ENCODE measurements at regions not wholly inside any gene's neighbourhood (a gene's known extent, or its start where the extent isn't known, plus 50 kb on each side); places are given as distances from the start of the nearest gene placed in this dataset.

DNA sequence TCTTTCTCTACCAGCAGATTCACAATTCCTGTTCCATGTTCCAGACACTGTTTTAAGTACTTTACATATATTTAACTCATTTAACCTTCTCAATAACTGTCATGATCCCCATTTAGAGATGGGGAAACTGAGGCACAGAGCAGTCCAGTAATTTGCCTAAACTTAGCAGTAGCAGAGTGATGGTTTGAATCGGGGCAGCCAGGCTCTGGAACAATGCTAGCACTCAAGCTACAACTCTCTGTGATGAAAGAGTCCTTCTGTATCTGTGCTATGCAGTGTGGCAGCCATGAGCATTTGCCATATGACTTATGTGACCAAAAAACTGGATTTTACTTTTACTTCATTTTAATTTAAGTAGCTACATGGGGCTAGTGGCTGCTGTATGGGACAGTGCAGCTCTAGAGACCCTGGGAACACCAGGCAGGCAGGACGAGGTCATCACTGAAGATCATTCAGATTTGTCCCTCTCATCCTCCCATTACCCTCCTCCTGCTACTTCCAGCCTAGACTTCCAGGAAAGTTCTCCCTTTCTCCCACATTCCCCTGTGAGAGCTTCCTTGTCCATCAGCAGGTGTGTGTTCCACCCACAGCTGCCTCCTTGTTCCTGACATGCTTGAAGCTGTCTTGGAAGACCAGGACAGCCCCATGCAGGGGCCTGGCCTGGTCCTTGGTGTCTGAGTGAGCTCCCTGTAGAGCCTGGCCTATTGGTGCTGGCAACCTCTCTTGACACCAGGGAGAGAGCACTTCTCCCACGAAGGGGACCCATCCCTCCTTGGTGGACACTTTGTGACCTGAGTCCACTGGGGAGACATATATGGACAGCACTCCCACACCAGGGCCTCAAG lies 157.0 kb downstream of the MRPL14 start (continued):
- peak; percentile 9; the same call in 1 of the 2 replicates for TF ChIP-seq CREB3L1 (IDR thresholded peaks at IDR 0.05; ENCODE audit: borderline replicate concordance, low read depth)
- no peak for TF ChIP-seq ZNF3 (CRISPR knock-in tag; IDR thresholded peaks at IDR 0.05)
- TF ChIP-seq, protein P1, sequence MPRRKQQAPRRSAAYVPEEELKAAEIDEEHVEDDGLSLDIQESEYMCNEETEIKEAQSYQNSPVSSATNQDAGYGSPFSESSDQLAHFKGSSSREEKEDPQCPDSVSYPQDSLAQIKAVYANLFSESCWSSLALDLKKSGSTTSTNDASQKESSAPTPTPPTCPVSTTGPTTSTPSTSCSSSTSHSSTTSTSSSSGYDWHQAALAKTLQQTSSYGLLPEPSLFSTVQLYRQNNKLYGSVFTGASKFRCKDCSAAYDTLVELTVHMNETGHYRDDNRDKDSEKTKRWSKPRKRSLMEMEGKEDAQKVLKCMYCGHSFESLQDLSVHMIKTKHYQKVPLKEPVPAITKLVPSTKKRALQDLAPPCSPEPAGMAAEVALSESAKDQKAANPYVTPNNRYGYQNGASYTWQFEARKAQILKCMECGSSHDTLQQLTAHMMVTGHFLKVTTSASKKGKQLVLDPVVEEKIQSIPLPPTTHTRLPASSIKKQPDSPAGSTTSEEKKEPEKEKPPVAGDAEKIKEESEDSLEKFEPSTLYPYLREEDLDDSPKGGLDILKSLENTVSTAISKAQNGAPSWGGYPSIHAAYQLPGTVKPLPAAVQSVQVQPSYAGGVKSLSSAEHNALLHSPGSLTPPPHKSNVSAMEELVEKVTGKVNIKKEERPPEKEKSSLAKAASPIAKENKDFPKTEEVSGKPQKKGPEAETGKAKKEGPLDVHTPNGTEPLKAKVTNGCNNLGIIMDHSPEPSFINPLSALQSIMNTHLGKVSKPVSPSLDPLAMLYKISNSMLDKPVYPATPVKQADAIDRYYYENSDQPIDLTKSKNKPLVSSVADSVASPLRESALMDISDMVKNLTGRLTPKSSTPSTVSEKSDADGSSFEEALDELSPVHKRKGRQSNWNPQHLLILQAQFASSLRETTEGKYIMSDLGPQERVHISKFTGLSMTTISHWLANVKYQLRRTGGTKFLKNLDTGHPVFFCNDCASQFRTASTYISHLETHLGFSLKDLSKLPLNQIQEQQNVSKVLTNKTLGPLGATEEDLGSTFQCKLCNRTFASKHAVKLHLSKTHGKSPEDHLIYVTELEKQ (CRISPR knock-in tag; IDR thresholded peaks at IDR 0.05) = peak; percentile 43; the same call in 1 of the 2 replicates
- TF ChIP-seq, protein P2, sequence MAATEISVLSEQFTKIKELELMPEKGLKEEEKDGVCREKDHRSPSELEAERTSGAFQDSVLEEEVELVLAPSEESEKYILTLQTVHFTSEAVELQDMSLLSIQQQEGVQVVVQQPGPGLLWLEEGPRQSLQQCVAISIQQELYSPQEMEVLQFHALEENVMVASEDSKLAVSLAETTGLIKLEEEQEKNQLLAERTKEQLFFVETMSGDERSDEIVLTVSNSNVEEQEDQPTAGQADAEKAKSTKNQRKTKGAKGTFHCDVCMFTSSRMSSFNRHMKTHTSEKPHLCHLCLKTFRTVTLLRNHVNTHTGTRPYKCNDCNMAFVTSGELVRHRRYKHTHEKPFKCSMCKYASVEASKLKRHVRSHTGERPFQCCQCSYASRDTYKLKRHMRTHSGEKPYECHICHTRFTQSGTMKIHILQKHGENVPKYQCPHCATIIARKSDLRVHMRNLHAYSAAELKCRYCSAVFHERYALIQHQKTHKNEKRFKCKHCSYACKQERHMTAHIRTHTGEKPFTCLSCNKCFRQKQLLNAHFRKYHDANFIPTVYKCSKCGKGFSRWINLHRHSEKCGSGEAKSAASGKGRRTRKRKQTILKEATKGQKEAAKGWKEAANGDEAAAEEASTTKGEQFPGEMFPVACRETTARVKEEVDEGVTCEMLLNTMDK (IDR thresholded peaks at IDR 0.05; ENCODE audit: borderline replicate concordance, insufficient read depth, low read depth, low read length, poor library complexity, severe bottlenecking) = no peak
- no peak for TF ChIP-seq ETS1 (conservative IDR thresholded peaks at IDR 0.05; ENCODE audit: control insufficient read depth, low read depth, low read length)
- no peak for TF ChIP-seq PYGO2 (tag; IDR thresholded peaks at IDR 0.05)
- TF ChIP-seq BRD4 (IDR thresholded peaks at IDR 0.05) = no peak
- no peak for TF ChIP-seq FOS (IDR thresholded peaks at IDR 0.05; ENCODE audit: extremely low read depth, insufficient read length)
- peak; percentile 39; the same call in 1 of the 2 replicates for TF ChIP-seq E4F1 (CRISPR knock-in tag; IDR thresholded peaks at IDR 0.05; ENCODE audit: borderline replicate concordance)
- no peak for TF ChIP-seq FOXK2 (conservative IDR thresholded peaks at IDR 0.05 in 1 of 2, IDR thresholded peaks at IDR 0.05 in 1 of 2; ENCODE audit: low read depth in 2 of 2)
- no peak for TF ChIP-seq TEAD4 (IDR thresholded peaks at IDR 0.05; ENCODE audit: low read length)
- TF ChIP-seq TEAD4 (CRISPR knock-in tag; IDR thresholded peaks at IDR 0.05; ENCODE audit: borderline replicate concordance) = no peak
- TF ChIP-seq GTF2A2 (tag; IDR thresholded peaks at IDR 0.05) = no peak
- no peak for TF ChIP-seq ATF1 (CRISPR knock-in tag; IDR thresholded peaks at IDR 0.05)
- TF ChIP-seq ATF1 (tag; IDR thresholded peaks at IDR 0.05) = no peak
- no peak for TF ChIP-seq ZNF785 (CRISPR knock-in tag; IDR thresholded peaks at IDR 0.05)

Data from K562 (cell line).